Peyer's patch (tissue), 4 donors: ENCODE measurements at regions not wholly inside any gene's neighbourhood (a gene's known extent, or its start where the extent isn't known, plus 50 kb on each side); places are given as distances from the start of the nearest gene placed in this dataset.

Experiments
- DNase-seq, 3 donors: peaks; one replicate each; pipeline ENCODE4 v3.0.0-alpha.2; 2017 to 2019
- H3K27ac ChIP-seq, 4 donors: fragments of 200-600 bp; sonication (generic); one replicate each; pipeline ENCODE4 v1.5.1; 2016 to 2019
- H3K27me3 ChIP-seq, 2 donors: fragments of 200-600 bp; sonication (generic); one replicate each; pipeline ENCODE4 v1.5.1; 2019
- H3K36me3 ChIP-seq, 3 donors: fragments of 200-600 bp; sonication (generic); one replicate each; pipeline ENCODE4 v1.5.1; 2016 to 2019
- H3K4me1 ChIP-seq, 4 donors: fragments of 200-600 bp; sonication (generic); one replicate each; pipeline ENCODE4 v1.5.1; 2016 to 2019
- H3K4me3 ChIP-seq, 4 donors: fragments of 200-600 bp; sonication (generic); 1 replicate in 3 of 4; 2 replicates in 1 of 4; pipeline ENCODE4 v1.5.1; 2016 to 2019; ENCODE audit warnings: mild to moderate bottlenecking in 1 of 4
- H3K9me3 ChIP-seq, 4 donors: fragments of 200-600 bp; sonication (generic); one replicate each; pipeline ENCODE4 v1.5.1; 2016 to 2019; ENCODE audit warnings: mild to moderate bottlenecking in 1 of 4
- CTCF ChIP-seq, 6 experiments: fragments of 450-650 bp in 4 of 6; fragments of 200-600 bp in 2 of 6; sonication (generic) in 1 of 6; IDR thresholded peaks; one replicate each; pipeline ENCODE4 v1.5.1; 2017 to 2019; ENCODE audit warnings: antibody characterized with exemption in 6 of 6, mild to moderate bottlenecking in 3 of 6, moderate library complexity in 1 of 6
- POLR2A ChIP-seq, 2 donors: fragments of 450-650 bp; IDR thresholded peaks; one replicate each; pipeline ENCODE4 v1.5.1; 2017; ENCODE audit warnings: antibody characterized with exemption in 2 of 2, mild to moderate bottlenecking in 2 of 2, moderate library complexity in 2 of 2

GRCh38 chrX:40155589-40156469, 58.1 kb upstream of the BCOR start:
- TF ChIP-seq POLR2A (IDR thresholded peaks at IDR 0.05) (no peak), CTCF (IDR thresholded peaks at IDR 0.05) (no peak)
- peaks cover 0 to 5% (median 0%) of the 10 kb centered on the region in 4 donors for H3K9me3 ChIP-seq
- H3K4me3 ChIP-seq: peak overlapping the region; percentile 35 to 59 (median 50)
- no peaks in the 10 kb centered on the region for H3K36me3 ChIP-seq
- no peak for DNase-seq
- peak overlapping the region; percentile 45 to 79 (median 58) for H3K27ac ChIP-seq
- H3K4me1 ChIP-seq: peaks cover 0 to 17% (median 8%) of the 10 kb centered on the region in 4 donors
- no peaks in the 10 kb centered on the region for H3K27me3 ChIP-seq

GRCh38 chrX:40154853-40155588, 57.3 kb upstream of the BCOR start:
- Histone ChIP-seq H3K27ac (peak overlapping the region; percentile 45 to 79 (median 58)), H3K36me3 (no peaks in the 10 kb centered on the region), H3K9me3 (peaks cover 0 to 5% (median 0%) of the 10 kb centered on the region in 4 donors), H3K4me3 (peak overlapping the region; percentile 35 to 59 (median 50)), H3K27me3 (no peaks in the 10 kb centered on the region), H3K4me1 (peaks cover 0 to 17% (median 8%) of the 10 kb centered on the region in 4 donors)
- TF ChIP-seq CTCF (IDR thresholded peaks at IDR 0.05) (no peak), POLR2A (IDR thresholded peaks at IDR 0.05) (no peak)
- DNase-seq: peak in 1 of 3 donors; percentile 77

- Histone ChIP-seq H3K36me3 (no peaks in the 10 kb centered on the region), H3K4me1 (peaks cover 0 to 17% (median 8%) of the 10 kb centered on the region in 4 donors), H3K27ac (peak overlapping the region; percentile 45 to 79 (median 58)), H3K4me3 (peak overlapping the region; percentile 35 to 59 (median 50)), H3K27me3 (no peaks in the 10 kb centered on the region), H3K9me3 (peaks cover 0 to 5% (median 0%) of the 10 kb centered on the region in 4 donors)
- DNase-seq: no peak
- no peak for TF ChIP-seq POLR2A (IDR thresholded peaks at IDR 0.05)
- TF ChIP-seq CTCF (IDR thresholded peaks at IDR 0.05): no peak
These were observed 56.6 kb upstream of the BCOR start for GRCh38 chrX:40154250-40154852.

GRCh38 chrX:40153345-40154249, 55.8 kb upstream of the BCOR start:
- Histone ChIP-seq H3K27ac (peak overlapping the region in 3 of 4 donors; percentile 53 to 79 (median 70)), H3K4me1 (peaks cover 0 to 17% (median 8%) of the 10 kb centered on the region in 4 donors), H3K27me3 (no peaks in the 10 kb centered on the region), H3K4me3 (peak overlapping the region; percentile 35 to 59 (median 50)), H3K9me3 (peaks cover 0 to 5% (median 0%) of the 10 kb centered on the region in 4 donors), H3K36me3 (no peaks in the 10 kb centered on the region)
- TF ChIP-seq CTCF (IDR thresholded peaks at IDR 0.05): no peak
- TF ChIP-seq POLR2A (IDR thresholded peaks at IDR 0.05): no peak
- peak in 2 of 3 donors; percentile 70 to 77 for DNase-seq
